ENCODE measurements at regions not wholly inside any gene's neighbourhood (a gene's known extent, or its start where the extent isn't known, plus 50 kb on each side); places are given as distances from the start of the nearest gene placed in this dataset.

- WGBS, 2 donors, result 81 to 85% methylated on average over 15 of the region's 15 CpGs
- Histone ChIP-seq H3K9me3 (no peaks in the 10 kb centered on the region), H3K36me3 (replicated peaks in 1 of 2; ENCODE audit: insufficient read depth in 1 of 2, low read depth in 2 of 2) (no peaks in the 10 kb centered on the region), H3K27ac (no peak overlapping the region), H3K4me1 (no peaks in the 10 kb centered on the region), H3K4me3 (no peak overlapping the region), H3K27me3 (no peaks in the 10 kb centered on the region)
- no peak for DNase-seq
- intact Hi-C loops (cut with DNase I), result no loop called here
- no peak for TF ChIP-seq POLR2A (IDR thresholded peaks at IDR 0.05)
- no peak for TF ChIP-seq CTCF (IDR thresholded peaks at IDR 0.05)
- ATAC-seq, result no peak
Measured at GRCh38 chr4:185965426-185966384, 103.3 kb upstream of the TLR3 start.

- Histone ChIP-seq H3K9me3 (no peaks in the 10 kb centered on the region), H3K27ac (no peak overlapping the region), H3K4me3 (no peak overlapping the region), H3K4me1 (no peaks in the 10 kb centered on the region), H3K27me3 (no peaks in the 10 kb centered on the region), H3K36me3 (replicated peaks in 1 of 2; ENCODE audit: insufficient read depth in 1 of 2, low read depth in 2 of 2) (no peaks in the 10 kb centered on the region)
- intact Hi-C loops (cut with DNase I), result no loop called here
- ATAC-seq (no peak), DNase-seq (no peak)
- 83 to 87% methylated on average over 8 of the region's 8 CpGs for WGBS, 2 donors
- TF ChIP-seq CTCF (IDR thresholded peaks at IDR 0.05), result no peak
- no peak for TF ChIP-seq POLR2A (IDR thresholded peaks at IDR 0.05)
Measured at GRCh38 chr4:185966549-185966948, 102.4 kb upstream of the TLR3 start.

- Histone ChIP-seq H3K9me3 (no peaks in the 10 kb centered on the region), H3K27me3 (no peaks in the 10 kb centered on the region), H3K36me3 (replicated peaks in 1 of 2; ENCODE audit: insufficient read depth in 1 of 2, low read depth in 2 of 2) (no peaks in the 10 kb centered on the region), H3K4me1 (no peaks in the 10 kb centered on the region), H3K27ac (no peak overlapping the region), H3K4me3 (no peak overlapping the region)
- 80 to 84% methylated on average over 4 of the region's 4 CpGs for WGBS, 2 donors
- no peak for DNase-seq
- peak; percentile 27 for ATAC-seq
- no peak for TF ChIP-seq CTCF (IDR thresholded peaks at IDR 0.05)
- TF ChIP-seq POLR2A (IDR thresholded peaks at IDR 0.05), result no peak
- intact Hi-C loops (cut with DNase I), result no loop called here
Measured at GRCh38 chr4:185966997-185967775, 101.8 kb upstream of the TLR3 start.

- no peak overlapping the region for H3K4me3 ChIP-seq
- WGBS, 2 donors, result 88 to 100% methylated on average over 1 of the region's 1 CpG
- H3K4me1 ChIP-seq, result no peaks in the 10 kb centered on the region
- DNase-seq, result no peak
- no peaks in the 10 kb centered on the region for H3K36me3 ChIP-seq (replicated peaks in 1 of 2; ENCODE audit: insufficient read depth in 1 of 2, low read depth in 2 of 2)
- no peak for ATAC-seq
- intact Hi-C loops (cut with DNase I), result no loop called here
- H3K9me3 ChIP-seq, result no peaks in the 10 kb centered on the region
- no peaks in the 10 kb centered on the region for H3K27me3 ChIP-seq
- no peak for TF ChIP-seq POLR2A (IDR thresholded peaks at IDR 0.05)
- H3K27ac ChIP-seq, result no peak overlapping the region
Measured at GRCh38 chr4:185969657-185970056, 99.3 kb upstream of the TLR3 start.

- H3K36me3 ChIP-seq (replicated peaks in 1 of 2; ENCODE audit: insufficient read depth in 1 of 2, low read depth in 2 of 2), result no peaks in the 10 kb centered on the region
- H3K4me1 ChIP-seq, result peaks cover 6% of the 10 kb centered on the region
- WGBS, 2 donors, result 82 to 90% methylated on average over 6 of the region's 6 CpGs
- DNase-seq (no peak), ATAC-seq (no peak)
- H3K27ac ChIP-seq, result no peak overlapping the region
- H3K9me3 ChIP-seq, result no peaks in the 10 kb centered on the region
- no peaks in the 10 kb centered on the region for H3K27me3 ChIP-seq
- intact Hi-C loops (cut with DNase I), result no loop called here
- H3K4me3 ChIP-seq, result no peak overlapping the region
- TF ChIP-seq CTCF (IDR thresholded peaks at IDR 0.05) (no peak), POLR2A (IDR thresholded peaks at IDR 0.05) (no peak)
Measured at GRCh38 chr4:185987961-185988627, 80.9 kb upstream of the TLR3 start.

Measured in body of pancreas (tissue), 4 donors.